ENCODE measurements at regions not wholly inside any gene's neighbourhood (a gene's known extent, or its start where the extent isn't known, plus 50 kb on each side); places are given as distances from the start of the nearest gene placed in this dataset.

GRCh38 chr2:157194844-157195243, 62.7 kb upstream of the GALNT5 start:
- DNase-seq (ENCODE audit: low read depth): no peak
- ChIA-PET CTCF (interaction anchor here (0.6 to 1.6 kb wide), 6 partner anchors 69 to 859 kb away, joined by 3 to 5 read pairs (median 4); no protein-coding TSS in a partner anchor), POLR2A (no interaction called here)
- Histone ChIP-seq H3K27me3 (ENCODE audit: control insufficient read depth, insufficient read depth, low read length) (no peaks in the 10 kb centered on the region), H3K36me3 (ENCODE audit: control insufficient read depth, insufficient read depth, low read length) (no peaks in the 10 kb centered on the region), H3K4me3 (ENCODE audit: low read depth, low read length) (no peak overlapping the region)
- no peak for TF ChIP-seq CTCF (IDR thresholded peaks at IDR 0.05; ENCODE audit: insufficient read depth, low read depth, low read length)

- ChIA-PET POLR2A (interaction anchor here (0.6 kb wide), 1 partner anchor 382 kb away, joined by 4 read pairs; no protein-coding TSS in a partner anchor), CTCF (interaction anchor here (0.7 kb wide), 1 partner anchor 9 kb away, joined by 3 read pairs; no protein-coding TSS in a partner anchor)
- no peak overlapping the region for H3K4me3 ChIP-seq (ENCODE audit: low read depth, low read length)
- no peak for TF ChIP-seq CTCF (IDR thresholded peaks at IDR 0.05; ENCODE audit: insufficient read depth, low read depth, low read length)
- no peaks in the 10 kb centered on the region for H3K36me3 ChIP-seq (ENCODE audit: control insufficient read depth, insufficient read depth, low read length)
- no peak for DNase-seq (ENCODE audit: low read depth)
- no peaks in the 10 kb centered on the region for H3K27me3 ChIP-seq (ENCODE audit: control insufficient read depth, insufficient read depth, low read length)
Measured at GRCh38 chr2:157196956-157197355, 60.5 kb upstream of the GALNT5 start.

GRCh38 chr2:157197848-157198247, 59.7 kb upstream of the GALNT5 start:
- Histone ChIP-seq H3K4me3 (ENCODE audit: low read depth, low read length) (no peak overlapping the region), H3K27me3 (ENCODE audit: control insufficient read depth, insufficient read depth, low read length) (no peaks in the 10 kb centered on the region), H3K36me3 (ENCODE audit: control insufficient read depth, insufficient read depth, low read length) (no peaks in the 10 kb centered on the region)
- POLR2A ChIA-PET: no interaction called here
- no peak for TF ChIP-seq CTCF (IDR thresholded peaks at IDR 0.05; ENCODE audit: insufficient read depth, low read depth, low read length)
- no peak for DNase-seq (ENCODE audit: low read depth)
- CTCF ChIA-PET: interaction anchor here (0.7 kb wide), 1 partner anchor 9 kb away, joined by 3 read pairs; no protein-coding TSS in a partner anchor

GRCh38 chr2:157203651-157204050, 53.9 kb upstream of the GALNT5 start:
- no peaks in the 10 kb centered on the region for H3K36me3 ChIP-seq (ENCODE audit: control insufficient read depth, insufficient read depth, low read length)
- H3K27me3 ChIP-seq (ENCODE audit: control insufficient read depth, insufficient read depth, low read length): no peaks in the 10 kb centered on the region
- DNase-seq (ENCODE audit: low read depth): no peak
- ChIA-PET POLR2A (no interaction called here), CTCF (interaction anchor here (0.9 to 1.4 kb wide), 2 partner anchors 10 to 88 kb away, joined by 4 to 6 read pairs; no protein-coding TSS in a partner anchor)
- no peak overlapping the region for H3K4me3 ChIP-seq (ENCODE audit: low read depth, low read length)
- no peak for TF ChIP-seq CTCF (IDR thresholded peaks at IDR 0.05; ENCODE audit: insufficient read depth, low read depth, low read length)

GRCh38 chr2:157204401-157204800, 53.1 kb upstream of the GALNT5 start:
- DNase-seq (ENCODE audit: low read depth): no peak

More at GRCh38 chr2:157204401-157204800, 53.1 kb upstream of the GALNT5 start:
- no peaks in the 10 kb centered on the region for H3K27me3 ChIP-seq (ENCODE audit: control insufficient read depth, insufficient read depth, low read length)
- CTCF ChIA-PET: interaction anchor here (0.9 to 1.4 kb wide), 2 partner anchors 11 to 88 kb away, joined by 4 to 6 read pairs; no protein-coding TSS in a partner anchor
- H3K4me3 ChIP-seq (ENCODE audit: low read depth, low read length): no peak overlapping the region
- POLR2A ChIA-PET: no interaction called here
- no peak for TF ChIP-seq CTCF (IDR thresholded peaks at IDR 0.05; ENCODE audit: insufficient read depth, low read depth, low read length)
- no peaks in the 10 kb centered on the region for H3K36me3 ChIP-seq (ENCODE audit: control insufficient read depth, insufficient read depth, low read length)

All from BJ (cell line).